Activated naive CD4-positive, alpha-beta T cell treated with Interleukin-2 at 50 U/mL for 16 hours (primary cell): ENCODE measurements at regions not wholly inside any gene's neighbourhood (a gene's known extent, or its start where the extent isn't known, plus 50 kb on each side); places are given as distances from the start of the nearest gene placed in this dataset.
"Not testable (repeated sequence)": the region's sequence is repeated elsewhere in the genome, so short reads cannot be mapped to it uniquely, and the experiment has no call there.

Source experiments
- DNase-seq: peaks from one replicate; pipeline ENCODE4 v3.0.0-alpha.2; 2020

- DNase-seq = no peak
Observed at GRCh38 chr12:24664161-24664880, 284.6 kb downstream of the BCAT1 start.

DNA sequence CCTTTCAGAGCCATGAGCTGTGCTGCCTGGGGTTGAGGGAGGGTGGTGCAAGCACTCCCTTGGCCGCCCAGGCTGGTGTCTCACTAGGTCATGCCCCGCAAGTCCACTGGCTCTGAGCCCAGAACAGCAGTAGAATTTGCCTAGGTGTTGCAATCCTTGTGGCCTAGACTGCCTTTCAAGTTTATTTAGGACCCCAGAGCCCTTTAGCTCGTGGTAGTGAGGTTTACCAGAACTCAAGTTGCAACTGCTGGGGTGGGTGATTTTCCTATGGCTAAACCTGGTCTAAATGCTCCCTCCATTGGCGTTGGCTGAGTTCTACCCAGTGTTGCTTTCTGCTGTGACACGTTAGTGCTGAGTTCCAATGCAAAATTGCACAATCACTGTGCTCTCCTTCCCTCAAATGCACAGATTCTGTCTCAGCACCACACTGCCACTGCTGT, 287.2 kb downstream of the BCAT1 start:
- no peak for DNase-seq

DNA sequence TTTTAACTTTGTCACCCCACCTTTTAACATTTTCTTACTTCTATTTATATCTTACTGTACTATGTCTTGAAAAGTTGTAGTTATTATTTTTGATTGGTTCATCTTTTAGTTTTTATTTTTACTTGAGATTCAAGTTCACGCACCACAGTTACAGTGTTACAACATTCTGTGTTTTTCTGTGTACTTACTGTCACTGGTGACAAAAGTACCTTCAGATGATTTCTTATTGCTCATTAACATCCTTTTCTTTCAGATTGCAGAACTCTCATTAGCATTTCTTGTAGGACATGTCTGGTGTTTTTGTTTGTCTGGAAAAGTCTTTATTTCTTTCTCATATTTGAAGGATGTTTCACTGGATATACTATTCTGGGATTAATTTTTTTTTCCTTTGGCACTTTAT, 289.9 kb downstream of the BCAT1 start:
- no peak for DNase-seq

DNA sequence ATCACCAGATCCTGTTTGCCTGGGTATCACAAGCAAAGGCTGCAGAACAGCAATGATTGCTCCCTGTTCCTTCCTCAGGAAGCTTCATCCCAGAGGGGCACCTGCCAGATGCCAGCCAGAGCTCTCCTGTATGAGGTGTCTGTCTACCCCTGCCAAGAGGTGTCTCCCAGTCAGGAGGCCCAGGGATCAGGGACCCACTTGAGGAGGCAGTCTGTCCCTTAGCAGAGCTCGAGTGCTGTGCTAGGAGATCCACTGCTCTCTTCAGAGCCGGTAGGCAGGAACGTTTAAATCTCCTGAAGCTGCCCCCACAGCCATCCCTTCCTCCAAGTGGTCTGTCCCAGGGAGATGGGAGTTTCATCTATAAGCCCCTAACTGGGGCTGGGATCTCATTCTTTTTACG, 294.6 kb downstream of the BCAT1 start:
- not testable (repeated sequence) for DNase-seq

DNA sequence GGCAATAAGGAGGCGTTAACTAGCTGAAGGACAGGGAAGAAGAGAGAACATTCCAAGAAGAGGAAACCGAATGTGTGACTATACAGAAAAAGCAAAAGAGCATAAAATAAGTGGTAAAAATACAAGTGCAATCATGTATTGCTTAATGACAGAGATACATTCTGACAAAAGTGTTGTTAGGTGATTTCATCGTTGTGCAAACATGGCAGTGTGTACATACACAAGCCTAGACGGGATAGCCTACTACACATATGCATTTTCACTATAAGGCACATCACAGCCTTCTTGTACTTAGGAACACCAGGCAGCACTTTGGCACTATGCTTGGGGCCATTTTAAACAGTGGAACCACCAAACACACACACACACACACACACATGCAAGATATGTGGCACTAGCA, 299.3 kb downstream of the BCAT1 start:
- no peak for DNase-seq

- DNase-seq = no peak
Observed at GRCh38 chr12:24649209-24649608, 299.7 kb downstream of the BCAT1 start.

DNA sequence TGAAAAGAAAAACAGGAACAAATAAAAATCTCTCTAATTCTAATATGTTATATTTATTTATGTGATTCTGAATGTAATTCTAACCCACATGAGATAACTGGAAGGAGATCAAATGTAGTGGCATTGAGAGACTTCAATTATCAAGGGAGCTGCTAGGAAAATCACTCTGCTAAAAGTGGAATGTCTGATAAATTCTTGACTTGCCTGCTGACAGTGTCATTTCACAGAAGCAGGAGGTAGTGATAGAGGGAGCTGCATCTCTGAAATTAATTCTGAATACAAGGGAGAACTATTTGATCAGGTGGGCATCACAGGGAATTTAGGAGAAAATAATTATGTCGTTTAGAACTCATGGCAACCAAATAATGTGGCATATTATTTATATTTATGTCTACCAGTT, 303.6 kb downstream of the BCAT1 start:
- no peak for DNase-seq

DNA sequence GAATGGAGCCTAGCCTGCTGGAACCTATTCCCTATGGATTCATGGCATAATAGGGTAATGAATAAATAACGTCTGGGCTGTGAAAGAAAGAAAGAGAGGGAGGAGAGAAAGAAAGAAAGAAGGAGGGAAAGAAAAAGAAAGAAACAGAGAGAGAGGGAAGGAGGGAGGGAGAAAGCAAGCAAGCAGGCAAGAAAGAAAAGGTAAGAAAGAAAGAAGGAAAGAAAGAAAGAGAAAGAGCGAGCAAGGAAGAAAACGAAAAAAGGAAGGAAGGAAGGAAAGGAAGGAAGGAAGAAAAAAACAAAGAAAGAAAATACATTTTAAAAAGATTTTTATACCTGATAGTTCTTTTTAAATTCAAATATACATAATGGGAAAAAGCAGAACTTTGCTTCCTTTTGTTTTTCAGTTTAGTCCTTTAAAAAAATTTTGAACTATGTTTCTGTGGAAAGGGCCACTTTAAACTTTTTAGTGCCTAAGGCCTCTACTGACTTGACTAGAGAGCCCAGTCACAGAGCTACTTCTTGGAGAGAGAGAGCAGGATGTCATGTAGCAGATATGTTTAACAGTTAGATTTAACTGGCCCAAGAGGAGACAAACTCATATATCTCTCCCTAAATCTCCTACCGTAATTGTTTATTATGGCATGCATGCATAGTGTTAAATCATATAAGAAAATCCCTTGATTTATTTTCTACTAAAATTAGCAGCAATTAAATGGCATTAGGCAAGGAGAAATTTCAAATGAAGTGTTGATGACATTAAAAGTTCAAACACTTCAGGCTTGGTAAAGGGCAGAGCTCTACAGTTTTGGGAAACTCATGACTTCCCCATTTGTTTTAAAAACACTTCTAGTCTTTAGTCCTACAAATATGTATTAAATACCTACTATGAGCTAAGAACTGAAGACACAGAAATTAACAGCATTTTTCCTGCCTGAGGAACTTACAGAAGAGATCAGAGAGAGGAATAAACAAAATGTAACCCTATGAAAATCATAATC, 305.5 kb downstream of the BCAT1 start:
- no peak for DNase-seq

GRCh38 chr12:24639641-24640040, 309.3 kb downstream of the BCAT1 start:
- DNase-seq = no peak

GRCh38 chr12:24632466-24632865, 316.4 kb downstream of the BCAT1 start:
- DNase-seq = no peak

DNA sequence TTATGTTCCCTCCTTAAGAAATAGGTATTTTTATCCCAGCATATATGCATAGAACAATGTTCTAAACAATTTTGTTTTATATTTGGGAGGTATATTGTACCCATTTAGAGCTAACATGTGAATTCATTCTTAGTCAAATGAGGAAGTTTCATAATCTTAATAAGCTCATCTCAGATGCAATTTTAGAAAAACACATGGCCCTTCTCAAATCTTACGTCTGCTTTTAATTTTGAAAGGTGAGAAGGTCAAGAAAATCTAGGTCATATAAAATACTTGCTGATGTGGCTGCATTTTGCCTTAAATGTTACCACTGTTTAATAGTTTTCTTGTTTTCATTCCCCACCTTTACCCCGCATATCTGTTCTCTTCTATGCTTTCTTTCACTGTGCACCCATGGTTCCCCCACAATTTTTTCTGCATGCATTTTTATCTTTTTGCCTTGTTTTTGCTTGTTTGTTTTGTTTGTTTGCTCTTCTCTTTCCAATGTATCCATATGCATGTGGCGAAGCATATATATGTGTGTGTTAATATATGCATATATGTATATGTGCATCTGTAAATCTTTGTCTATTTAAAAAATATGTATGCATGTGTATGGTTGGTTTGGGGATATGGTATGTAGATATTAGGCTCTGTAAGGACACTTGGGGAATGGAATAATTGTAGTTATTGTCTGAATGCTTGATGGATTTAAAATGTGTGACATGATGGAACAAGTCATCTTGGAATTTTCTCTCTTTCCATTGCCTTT, 317.1 kb downstream of the BCAT1 start:
- no peak for DNase-seq

GRCh38 chr12:24630856-24631255, 318.0 kb downstream of the BCAT1 start:
- DNase-seq = no peak

DNA sequence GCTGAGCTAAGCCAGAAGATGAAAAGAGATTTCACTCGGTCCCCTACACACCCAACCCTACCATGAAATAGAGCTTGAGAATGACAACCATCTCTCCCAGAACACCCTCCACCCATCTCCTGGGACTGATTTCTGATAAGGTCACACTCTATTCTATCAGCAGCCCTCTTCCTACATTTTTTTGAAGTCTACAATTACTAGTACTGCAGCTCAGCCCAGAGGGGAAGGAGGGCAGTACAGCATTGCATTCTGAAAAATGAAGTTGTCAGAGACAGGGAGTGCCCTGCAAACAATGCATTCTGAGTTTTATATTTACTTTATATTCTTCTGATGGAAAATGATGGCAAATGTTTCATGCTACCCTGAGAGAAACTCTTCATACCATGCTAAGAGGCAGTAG, 318.5 kb downstream of the BCAT1 start:
- DNase-seq = no peak

DNA sequence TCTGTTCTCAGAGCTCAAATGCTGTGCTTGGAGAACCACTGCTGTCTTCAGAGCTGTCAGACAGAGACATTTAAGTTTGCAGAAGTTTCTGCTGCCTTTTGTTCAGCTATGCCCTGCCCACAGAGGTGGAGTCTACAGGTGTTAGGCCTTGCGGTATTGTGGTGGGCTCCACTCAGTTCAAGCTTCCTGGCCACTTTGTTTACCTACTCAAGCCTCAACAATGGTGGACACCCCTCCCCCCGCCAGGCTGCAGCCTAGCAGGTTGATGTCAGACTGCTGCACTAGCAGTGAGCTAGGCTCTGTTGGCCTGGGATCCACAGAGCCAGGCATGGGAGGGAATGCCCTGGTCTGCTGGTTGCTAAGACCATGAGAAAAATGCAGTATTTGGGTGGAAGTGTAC, 323.8 kb downstream of the BCAT1 start:
- no peak for DNase-seq

DNA sequence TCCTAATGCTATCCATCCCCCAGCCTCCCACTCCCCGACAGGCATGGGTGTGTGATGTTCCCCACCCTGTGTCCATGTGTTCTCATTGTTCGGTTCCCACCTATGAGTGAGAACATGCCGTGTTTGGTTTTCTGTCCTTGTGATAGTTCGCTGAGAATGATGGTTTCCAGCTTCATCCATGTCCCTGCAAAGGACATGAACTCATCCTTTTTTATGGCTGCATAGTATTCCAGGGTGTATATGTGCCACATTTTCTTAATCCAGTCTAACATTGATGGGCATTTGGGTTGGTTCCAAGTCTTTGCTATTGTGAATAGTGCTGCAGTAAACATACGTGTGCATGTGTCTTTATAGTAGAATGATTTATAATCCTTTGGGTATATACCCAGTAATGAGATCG, 328.9 kb downstream of the BCAT1 start:
- not testable (repeated sequence) for DNase-seq

DNA sequence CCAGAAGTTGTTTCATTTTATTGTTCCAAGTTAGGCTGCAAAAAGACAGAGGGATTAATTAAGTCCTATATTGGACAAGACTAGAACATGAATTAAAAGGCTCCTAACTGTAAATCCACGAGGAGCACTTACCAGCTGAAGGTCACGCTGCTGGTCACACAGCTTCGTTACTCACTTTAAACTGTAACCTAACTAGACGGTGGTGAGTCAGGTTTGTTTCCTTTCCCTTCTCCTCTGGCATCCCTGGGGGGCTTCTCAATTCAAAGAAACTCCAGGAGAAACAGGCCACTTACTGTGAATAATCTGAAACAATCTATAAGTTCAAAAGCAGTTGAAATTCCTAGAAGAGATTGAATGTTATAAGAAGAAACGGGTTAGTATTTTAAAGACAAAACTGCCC, 331.4 kb downstream of the BCAT1 start:
- DNase-seq = no peak

DNA sequence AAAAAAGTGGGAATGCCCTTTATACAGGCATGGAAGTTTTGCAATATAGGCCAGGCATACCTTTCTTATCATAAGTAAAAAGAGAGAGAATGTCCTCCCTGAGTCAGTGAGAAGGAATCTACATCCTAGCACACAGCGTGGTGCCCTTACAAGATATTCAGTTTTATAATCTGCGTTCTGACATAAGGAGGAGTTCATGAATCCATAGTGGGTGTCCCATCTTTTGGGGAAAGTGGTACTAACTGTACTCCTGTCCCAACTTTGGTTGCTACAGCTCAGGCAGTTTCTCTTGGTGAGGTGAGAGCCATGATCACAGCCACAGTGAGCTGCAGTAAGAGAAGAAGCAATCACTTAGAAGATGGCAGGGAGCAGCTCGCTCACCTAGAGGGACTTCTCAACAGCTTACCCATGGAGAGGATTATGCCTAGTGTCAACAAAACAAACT, 332.9 kb downstream of the BCAT1 start:
- DNase-seq = no peak

DNA sequence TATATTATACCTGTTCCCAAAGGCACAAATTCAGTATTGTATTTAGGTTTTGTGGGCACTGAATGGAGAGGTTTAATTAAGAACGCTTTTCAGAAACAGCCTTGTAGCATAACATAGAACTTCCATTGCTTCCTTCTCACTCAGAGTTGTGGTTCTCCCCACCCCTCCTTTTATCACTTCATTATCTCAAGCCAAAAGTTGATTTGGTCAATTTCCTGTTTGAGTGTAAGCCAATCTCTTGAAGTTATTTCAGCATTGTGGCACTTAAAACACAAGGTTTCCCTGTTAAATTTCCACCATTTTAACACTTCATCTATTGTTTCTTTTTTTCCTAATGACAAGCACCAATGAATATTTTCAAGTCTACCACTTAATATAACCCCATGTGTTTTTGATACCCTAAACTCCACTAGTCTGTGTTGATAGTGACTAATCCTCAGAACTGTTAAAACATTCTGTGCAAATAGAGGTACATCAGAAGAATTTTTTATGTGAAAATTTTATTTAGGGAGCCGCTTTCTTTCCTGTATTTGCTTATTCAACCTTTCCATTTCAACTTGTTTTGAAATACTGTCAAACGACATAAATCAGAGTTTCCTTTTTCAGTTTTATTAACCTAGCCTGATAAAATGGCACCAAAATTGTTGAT, 340.1 kb downstream of the BCAT1 start:
- no peak for DNase-seq

- DNase-seq = no peak
Observed at GRCh38 chr12:24608108-24608507, 340.8 kb downstream of the BCAT1 start.

DNA sequence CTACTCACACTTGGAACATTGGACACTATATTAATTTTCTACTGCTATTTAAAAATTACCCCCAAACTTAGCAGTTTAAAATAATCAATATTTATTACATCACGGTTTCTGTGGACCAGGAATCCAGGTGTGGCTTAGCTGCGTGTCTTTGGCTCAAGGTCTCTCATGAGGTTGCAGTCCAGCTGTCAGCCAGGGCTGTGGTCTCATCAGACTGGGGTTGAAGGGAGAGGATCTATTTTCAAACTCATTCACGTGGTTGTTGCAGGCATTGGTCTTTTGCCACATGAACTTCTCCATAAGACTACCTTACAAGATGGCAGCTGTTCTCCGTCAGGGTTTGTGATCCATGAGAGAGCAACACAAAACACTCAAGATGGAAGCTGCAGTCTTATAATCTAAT, 343.0 kb downstream of the BCAT1 start:
- no peak for DNase-seq

DNA sequence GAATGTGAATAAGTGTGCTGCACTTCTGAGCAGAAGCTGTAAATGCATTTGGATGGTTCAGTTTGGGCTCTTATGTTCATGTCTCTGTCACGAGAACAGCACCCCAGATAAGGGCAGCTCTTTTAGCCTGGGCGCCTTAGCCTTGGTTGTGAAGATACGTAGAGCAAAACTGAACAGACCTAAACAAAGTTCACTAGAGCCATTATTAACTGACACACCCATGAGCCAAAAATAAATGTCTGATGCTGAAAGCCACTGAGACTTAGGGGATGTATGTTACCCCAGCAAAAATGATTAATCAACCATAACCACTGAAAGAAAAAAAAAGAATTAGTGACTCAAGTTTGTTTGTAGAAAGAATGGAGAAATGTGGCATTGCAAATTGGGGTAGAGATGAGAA, 343.4 kb downstream of the BCAT1 start:
- DNase-seq = no peak

GRCh38 chr12:24603371-24603770, 345.5 kb downstream of the BCAT1 start:
- no peak for DNase-seq

DNA sequence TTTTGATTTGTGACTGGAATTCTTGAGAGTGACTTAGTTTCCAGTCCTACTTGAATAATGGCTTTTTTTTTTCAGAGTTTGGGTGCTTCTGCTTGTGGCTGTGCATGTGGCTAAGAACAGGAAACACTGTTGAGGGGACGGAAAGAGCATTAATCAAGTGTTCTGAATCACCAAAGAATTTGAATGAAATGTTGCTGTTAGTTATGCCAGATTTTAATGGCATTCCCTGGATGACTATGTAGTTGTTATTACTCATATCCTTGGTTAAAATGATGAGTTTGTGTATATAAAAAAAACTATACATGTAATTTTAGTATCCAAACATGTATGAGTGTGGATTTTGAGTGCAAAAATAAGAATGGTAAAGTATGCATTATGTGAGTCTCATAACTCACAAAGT, 347.9 kb downstream of the BCAT1 start:
- no peak for DNase-seq
